ENCODE measurements at regions not wholly inside any gene's neighbourhood (a gene's known extent, or its start where the extent isn't known, plus 50 kb on each side); places are given as distances from the start of the nearest gene placed in this dataset.
A peak's percentile ranks its signal among the peaks of the same experiment; 100 is the strongest.

DNA sequence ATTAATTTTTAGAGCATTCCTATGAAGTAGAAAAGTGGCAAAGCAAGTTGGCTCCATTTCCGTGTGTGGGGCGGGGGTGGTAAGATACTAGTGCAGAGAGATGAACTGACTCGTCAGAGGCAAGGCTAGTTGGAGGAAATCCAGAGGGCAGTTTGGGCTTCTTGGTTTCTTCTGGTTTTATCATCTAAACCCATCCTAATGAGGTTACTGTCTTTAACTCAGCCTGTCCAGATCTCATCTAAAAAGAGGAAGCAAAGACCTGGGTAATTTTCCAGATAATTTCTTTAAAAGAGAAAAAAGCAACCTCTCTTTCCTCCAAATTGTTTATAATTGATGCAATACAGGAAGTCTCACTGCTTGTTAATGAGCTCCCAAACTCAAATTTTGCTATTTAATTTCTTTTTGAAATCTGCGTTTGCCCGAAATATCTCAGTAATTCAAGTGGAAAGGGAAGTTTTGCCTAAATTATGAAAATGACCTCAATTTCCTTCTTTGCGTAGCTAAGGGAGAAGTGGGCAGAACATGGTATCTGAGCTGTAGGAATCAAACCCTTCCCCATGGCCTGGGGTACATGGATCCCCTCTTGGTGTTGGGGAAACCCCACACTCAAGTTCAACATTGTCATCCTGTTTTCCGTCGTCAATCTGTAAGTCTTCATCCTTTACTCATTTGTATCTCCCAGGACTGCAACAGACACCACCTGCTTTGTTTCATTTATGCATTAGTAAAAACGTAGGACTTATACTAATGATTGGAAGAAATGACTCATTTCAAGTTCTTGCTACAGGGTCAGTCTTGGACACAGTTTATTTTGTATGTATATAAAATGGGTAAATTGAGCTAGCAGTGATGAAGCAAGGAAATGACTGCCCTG lies 89.1 kb upstream of the KLF7 start:
- H3K36me3 ChIP-seq: no peaks in the 10 kb centered on the region
- 52% methylated on average over 9 of the region's 9 CpGs for WGBS
- no peaks in the 10 kb centered on the region for H3K27me3 ChIP-seq
- H3K9me3 ChIP-seq: no peaks in the 10 kb centered on the region
- intact Hi-C loops (cut with DNase I): loop anchor here (5.0 kb wide), 1 partner anchor 88 kb away; the partner anchor contains the start of gene KLF7
- H3K27ac ChIP-seq (replicated peaks in 1 of 4): peak overlapping the region; percentile 2 to 88 (median 84)
- H3K4me1 ChIP-seq: peaks cover 38 to 66% (median 63%) of the 10 kb centered on the region in 4 donors
- no peak for DNase-seq (ENCODE audit: extremely low spot score)
- no peak for TF ChIP-seq CTCF (IDR thresholded peaks at IDR 0.05)
- TF ChIP-seq POLR2A (IDR thresholded peaks at IDR 0.05; ENCODE audit: low read depth): no peak
- no peak for TF ChIP-seq EP300 (IDR thresholded peaks at IDR 0.05)
- TF ChIP-seq POLR2AphosphoS5 (IDR thresholded peaks at IDR 0.05): no peak
- no peak overlapping the region for H3K4me3 ChIP-seq

GRCh38 chr2:207255565-207256470 lies 90.1 kb upstream of the KLF7 start:
- Histone ChIP-seq H3K9me3 (no peaks in the 10 kb centered on the region), H3K36me3 (no peaks in the 10 kb centered on the region), H3K4me1 (peaks cover 40 to 72% (median 67%) of the 10 kb centered on the region in 4 donors), H3K27ac (replicated peaks in 1 of 4) (peak overlapping the region; percentile 2 to 88 (median 84)), H3K27me3 (no peaks in the 10 kb centered on the region), H3K4me3 (no peak overlapping the region)
- 69% methylated on average over 16 of the region's 17 CpGs for WGBS
- intact Hi-C loops (cut with DNase I): loop anchor here (5.0 kb wide), 1 partner anchor 89 kb away; the partner anchor contains the start of gene KLF7
- no peak for TF ChIP-seq POLR2A (IDR thresholded peaks at IDR 0.05; ENCODE audit: low read depth)
- TF ChIP-seq POLR2AphosphoS5 (IDR thresholded peaks at IDR 0.05): no peak
- TF ChIP-seq CTCF (IDR thresholded peaks at IDR 0.05): no peak
- TF ChIP-seq EP300 (IDR thresholded peaks at IDR 0.05): no peak
- DNase-seq (ENCODE audit: extremely low spot score): no peak

- Histone ChIP-seq H3K36me3 (no peaks in the 10 kb centered on the region), H3K4me3 (no peak overlapping the region), H3K27ac (replicated peaks in 1 of 4) (peak overlapping the region; percentile 84 to 88 (median 85)), H3K27me3 (no peaks in the 10 kb centered on the region), H3K9me3 (no peaks in the 10 kb centered on the region), H3K4me1 (peaks cover 40 to 72% (median 67%) of the 10 kb centered on the region in 4 donors)
- WGBS: 64% methylated on average over 10 of the region's 10 CpGs
- DNase-seq (ENCODE audit: extremely low spot score): no peak
- TF ChIP-seq CTCF (IDR thresholded peaks at IDR 0.05): no peak
- TF ChIP-seq POLR2AphosphoS5 (IDR thresholded peaks at IDR 0.05): no peak
- no peak for TF ChIP-seq POLR2A (IDR thresholded peaks at IDR 0.05; ENCODE audit: low read depth)
- no peak for TF ChIP-seq EP300 (IDR thresholded peaks at IDR 0.05)
- intact Hi-C loops (cut with DNase I): loop anchor here (5.0 kb wide), 1 partner anchor 89 kb away; the partner anchor contains the start of gene KLF7
These were observed 90.9 kb upstream of the KLF7 start for GRCh38 chr2:207256476-207257207.
